Urinary bladder (tissue), 3 donors: ENCODE measurements at regions not wholly inside any gene's neighbourhood (a gene's known extent, or its start where the extent isn't known, plus 50 kb on each side); places are given as distances from the start of the nearest gene placed in this dataset.

Source experiments
- DNase-seq: peaks from one replicate; pipeline ENCODE4 v3.0.0-alpha.2; 2015; ENCODE audit errors: extremely low spot score
- H3K27ac ChIP-seq: one replicate; pipeline ENCODE4 v1.5.1; 2013; ENCODE audit warnings: low read depth, mild to moderate bottlenecking, moderate library complexity
- H3K36me3 ChIP-seq: one replicate; pipeline ENCODE4 v1.6.1; 2013; ENCODE audit warnings: mild to moderate bottlenecking, moderate library complexity; ENCODE audit not compliant: insufficient read depth
- H3K4me1 ChIP-seq: one replicate; pipeline ENCODE4 v1.6.1; 2013; ENCODE audit warnings: mild to moderate bottlenecking, moderate library complexity; ENCODE audit not compliant: insufficient read depth
- H3K4me3 ChIP-seq: one replicate; pipeline ENCODE4 v1.5.1; 2013; ENCODE audit warnings: low read depth, low read length
- WGBS: extraction: QIAGEN DNeasy Blood & Tissue Kit; methylation state at CpG from one replicate; pipeline ENCODE4 v1.1.7; 2013; 5-methylcytosine and 5-hydroxymethylcytosine counted together
- donor health status: healthy with polysubstance abuse.
- donor health status: healthy.

- DNase-seq: peak; percentile 28
- WGBS: 72% methylated on average over 5 of the region's 5 CpGs
- Histone ChIP-seq H3K36me3 (no peaks in the 10 kb centered on the region), H3K27ac (no peak overlapping the region), H3K4me3 (no peak overlapping the region), H3K4me1 (no peaks in the 10 kb centered on the region)
Observed at GRCh38 chr11:56932572-56933220, 56.0 kb upstream of the OR5AK2 start.

GRCh38 chr11:56923116-56923515 is 65.6 kb upstream of the OR5AK2 start:
- H3K4me3 ChIP-seq: no peak overlapping the region
- WGBS: 0% methylated on average over 1 of the region's 1 CpG
- no peaks in the 10 kb centered on the region for H3K36me3 ChIP-seq
- no peaks in the 10 kb centered on the region for H3K4me1 ChIP-seq
- no peak overlapping the region for H3K27ac ChIP-seq
- no peak for DNase-seq

DNA sequence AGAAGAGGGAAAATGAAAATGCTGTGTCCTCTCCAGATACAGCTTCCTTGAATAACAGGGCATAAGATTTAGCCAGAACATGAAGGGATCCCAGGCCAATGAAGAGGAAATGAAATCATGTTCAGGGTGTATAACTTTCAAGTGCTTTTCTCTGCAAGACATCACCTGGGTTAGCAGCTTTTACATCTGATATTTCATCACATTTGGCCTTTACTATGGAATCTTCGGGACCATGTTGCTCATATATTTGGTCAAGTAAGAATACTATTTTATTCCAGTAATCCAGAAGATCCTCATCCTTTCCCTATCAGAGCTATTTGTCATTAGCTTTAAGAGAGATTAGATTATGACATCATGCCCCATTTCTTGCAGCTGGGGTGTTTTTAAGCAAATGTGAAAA is 66.3 kb upstream of the OR5AK2 start:
- H3K4me1 ChIP-seq: no peaks in the 10 kb centered on the region
- no peak overlapping the region for H3K27ac ChIP-seq
- DNase-seq: no peak
- no peak overlapping the region for H3K4me3 ChIP-seq
- no peaks in the 10 kb centered on the region for H3K36me3 ChIP-seq
- 87% methylated on average over 1 of the region's 1 CpG for WGBS

DNA sequence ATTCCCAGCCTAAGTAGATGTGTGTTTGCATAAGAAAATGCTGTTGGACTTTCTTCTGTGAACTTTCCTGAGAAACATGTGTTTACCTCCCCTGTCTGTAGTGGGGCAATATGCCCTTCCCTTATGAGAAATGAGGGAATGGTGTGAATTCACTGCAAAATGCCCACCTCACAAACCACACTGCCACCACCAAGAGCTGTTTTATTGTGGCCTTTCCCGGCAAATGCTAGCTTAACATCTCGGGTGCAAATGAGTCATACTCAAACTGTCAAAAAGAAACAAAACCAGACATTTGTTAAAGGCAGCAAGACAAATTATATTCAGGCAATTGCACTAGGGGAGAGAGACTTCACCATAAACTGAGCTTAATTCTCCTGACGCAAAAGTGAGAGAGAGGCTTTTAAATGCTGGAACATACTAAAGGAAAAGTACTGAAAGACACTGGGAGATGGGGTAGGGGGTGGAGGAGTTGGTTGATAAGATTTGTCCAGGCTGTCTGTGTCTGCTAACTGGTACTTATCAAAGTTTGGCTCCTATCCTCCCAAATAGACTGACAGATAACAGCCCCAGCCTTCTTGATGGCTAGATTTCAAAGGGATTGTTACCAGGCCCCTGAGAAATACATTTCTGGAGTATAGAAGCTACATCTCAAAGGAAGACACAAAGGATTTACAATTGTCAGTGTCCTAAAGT is 70.9 kb upstream of the OR5AK2 start:
- WGBS: 41% methylated on average over 3 of the region's 3 CpGs
- Histone ChIP-seq H3K36me3 (no peaks in the 10 kb centered on the region), H3K4me3 (no peak overlapping the region), H3K27ac (no peak overlapping the region), H3K4me1 (no peaks in the 10 kb centered on the region)
- DNase-seq: no peak

DNA sequence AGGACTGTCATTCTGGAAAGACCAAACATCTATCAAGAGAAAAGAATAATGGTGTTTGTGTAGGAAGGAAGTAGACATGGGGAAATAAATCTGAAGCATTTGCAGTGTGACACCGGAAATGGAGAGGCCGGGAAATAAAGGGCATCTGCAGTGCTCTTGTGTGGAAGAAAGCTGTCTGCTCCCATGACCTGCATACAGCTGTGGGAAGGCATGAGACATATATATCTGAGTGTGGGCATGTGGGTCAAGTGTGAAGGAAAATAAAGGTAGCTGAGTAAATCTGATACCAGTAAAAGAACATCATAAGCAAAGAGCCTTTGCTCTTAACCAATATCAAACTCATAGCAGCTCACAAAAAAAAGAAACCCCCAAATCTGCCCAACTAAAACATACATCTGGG is 72.1 kb upstream of the OR5AK2 start:
- no peaks in the 10 kb centered on the region for H3K36me3 ChIP-seq
- DNase-seq: no peak
- no peaks in the 10 kb centered on the region for H3K4me1 ChIP-seq
- H3K4me3 ChIP-seq: no peak overlapping the region
- WGBS: 66% methylated on average over 2 of the region's 2 CpGs
- no peak overlapping the region for H3K27ac ChIP-seq

DNA sequence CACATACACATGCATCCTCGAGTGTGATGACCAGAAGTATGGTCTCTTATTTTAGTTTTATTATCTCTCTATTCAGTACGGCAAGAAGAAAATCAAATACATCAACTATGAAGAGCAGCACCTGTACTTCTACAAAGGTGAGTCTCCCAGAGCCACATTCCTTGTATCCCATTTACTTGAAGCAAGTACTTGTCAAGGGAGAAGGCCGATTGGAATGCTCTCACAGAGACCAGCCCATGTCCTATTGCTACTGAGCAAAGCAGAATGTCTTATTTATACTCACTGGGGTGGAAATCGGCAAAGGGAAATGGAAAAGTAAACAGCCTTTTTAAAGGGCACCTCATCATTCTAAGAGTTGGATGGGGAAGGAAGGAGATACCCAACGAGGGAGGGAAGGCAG is 72.6 kb upstream of the OR5AK2 start:
- Histone ChIP-seq H3K4me3 (no peak overlapping the region), H3K4me1 (no peaks in the 10 kb centered on the region), H3K27ac (no peak overlapping the region), H3K36me3 (no peaks in the 10 kb centered on the region)
- 49% methylated on average over 5 of the region's 5 CpGs for WGBS
- no peak for DNase-seq

GRCh38 chr11:56911312-56911711 is 77.4 kb upstream of the OR5AK2 start:
- 66% methylated on average over 5 of the region's 5 CpGs for WGBS

GRCh38 chr11:56910785-56911184 is 77.9 kb upstream of the OR5AK2 start:
- 71% methylated on average over 9 of the region's 9 CpGs for whole genome bisulfite sequencing
- H3K36me3 ChIP-seq: no peaks in the 10 kb centered on the region
- H3K4me1 ChIP-seq: no peaks in the 10 kb centered on the region
- peak; percentile 32 for DNase-seq
- no peak overlapping the region for H3K27ac ChIP-seq
- H3K4me3 ChIP-seq: no peak overlapping the region

More at GRCh38 chr11:56911312-56911711, 77.4 kb upstream of the OR5AK2 start:
- no peak overlapping the region for H3K4me3 ChIP-seq
- no peak for DNase-seq
- no peaks in the 10 kb centered on the region for H3K36me3 ChIP-seq
- no peak overlapping the region for H3K27ac ChIP-seq
- H3K4me1 ChIP-seq: no peaks in the 10 kb centered on the region

- Histone ChIP-seq H3K27ac (no peak overlapping the region), H3K36me3 (no peaks in the 10 kb centered on the region), H3K4me1 (no peaks in the 10 kb centered on the region), H3K4me3 (no peak overlapping the region)
- DNase-seq: peak; percentile 76
- 68% methylated on average over 10 of the region's 10 CpGs for WGBS
Observed at GRCh38 chr11:56910046-56910773, 78.5 kb upstream of the OR5AK2 start.

DNA sequence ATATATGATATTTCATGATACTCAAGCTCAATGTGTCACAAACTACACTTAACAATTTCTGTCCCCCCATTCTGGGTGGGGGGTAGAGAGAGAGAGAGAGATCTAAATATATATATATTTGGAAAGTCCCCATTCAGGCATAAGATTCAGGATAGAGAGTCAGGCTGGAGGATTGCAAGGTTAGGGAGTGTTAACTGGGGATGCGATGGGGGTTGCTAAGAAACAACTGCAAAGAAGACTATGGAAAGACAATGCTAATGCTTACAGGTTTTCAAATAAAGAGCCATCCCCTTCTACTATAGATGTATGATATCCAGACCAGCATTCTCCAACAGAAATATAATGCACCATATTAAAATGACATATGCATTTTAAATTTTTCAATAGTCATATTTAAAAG is 79.2 kb upstream of the OR5AK2 start:
- H3K36me3 ChIP-seq: no peaks in the 10 kb centered on the region

DNA sequence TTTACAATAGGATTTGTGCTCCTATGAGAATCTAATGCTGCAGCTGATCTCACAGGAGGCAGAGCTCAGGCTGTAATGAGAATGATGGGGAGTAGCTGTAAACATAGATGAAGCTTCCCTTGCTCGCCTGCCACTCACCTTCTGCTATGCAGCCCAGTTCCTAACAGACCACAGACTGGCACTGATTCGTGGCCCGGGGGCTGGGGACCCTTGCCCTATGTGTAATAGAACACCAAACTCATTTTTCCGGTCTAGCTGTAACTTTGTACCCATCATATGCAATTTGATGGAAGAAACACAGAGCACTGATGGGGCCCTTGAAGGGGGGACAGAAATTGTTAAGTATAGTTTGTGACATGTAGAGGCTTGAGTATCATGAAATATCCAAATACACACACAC is 79.6 kb upstream of the OR5AK2 start:
- WGBS: 69% methylated on average over 4 of the region's 4 CpGs
- no peaks in the 10 kb centered on the region for H3K36me3 ChIP-seq
- no peaks in the 10 kb centered on the region for H3K4me1 ChIP-seq
- no peak for DNase-seq
- no peak overlapping the region for H3K4me3 ChIP-seq
- no peak overlapping the region for H3K27ac ChIP-seq

More for the DNA sequence above, 79.2 kb upstream of the OR5AK2 start:
- DNase-seq: no peak
- Histone ChIP-seq H3K27ac (no peak overlapping the region), H3K4me1 (no peaks in the 10 kb centered on the region), H3K4me3 (no peak overlapping the region)
- 89% methylated on average over 1 of the region's 1 CpG for WGBS

GRCh38 chr11:56906683-56907148 is 82.0 kb upstream of the OR5AK2 start:
- 79% methylated on average over 2 of the region's 2 CpGs for WGBS
- DNase-seq: no peak

DNA sequence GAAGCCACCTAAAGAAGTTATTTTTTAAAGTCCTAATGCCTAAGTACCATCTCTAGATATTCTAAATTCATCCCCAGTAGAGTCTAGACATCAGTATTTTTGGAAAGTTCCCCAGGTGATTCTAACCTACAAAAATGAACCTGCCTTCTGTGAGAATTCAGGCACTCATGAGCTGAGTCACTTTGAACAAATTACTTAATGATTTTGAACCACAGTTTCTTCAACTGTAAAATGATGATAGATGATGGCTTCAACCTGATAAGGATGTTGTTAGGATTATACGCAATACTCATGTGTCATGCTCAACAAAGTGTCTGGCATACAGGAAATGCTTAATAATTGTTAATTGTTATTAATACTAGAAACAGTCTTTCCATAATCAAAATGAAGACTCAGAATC is 82.8 kb upstream of the OR5AK2 start:
- no peak overlapping the region for H3K4me3 ChIP-seq
- 75% methylated on average over 1 of the region's 1 CpG for WGBS
- H3K36me3 ChIP-seq: no peaks in the 10 kb centered on the region
- no peak for DNase-seq
- H3K4me1 ChIP-seq: no peaks in the 10 kb centered on the region
- H3K27ac ChIP-seq: no peak overlapping the region

More at GRCh38 chr11:56906683-56907148, 82.0 kb upstream of the OR5AK2 start:
- Histone ChIP-seq H3K4me3 (no peak overlapping the region), H3K27ac (no peak overlapping the region), H3K4me1 (no peaks in the 10 kb centered on the region), H3K36me3 (no peaks in the 10 kb centered on the region)

GRCh38 chr11:56905442-56905841 is 83.3 kb upstream of the OR5AK2 start:
- Histone ChIP-seq H3K4me1 (no peaks in the 10 kb centered on the region), H3K4me3 (no peak overlapping the region), H3K36me3 (no peaks in the 10 kb centered on the region), H3K27ac (no peak overlapping the region)
- WGBS: 71% methylated on average over 4 of the region's 4 CpGs
- no peak for DNase-seq
